DND-41 (cell line): ENCODE measurements at regions not wholly inside any gene's neighbourhood (a gene's known extent, or its start where the extent isn't known, plus 50 kb on each side); places are given as distances from the start of the nearest gene placed in this dataset.
"Not testable (repeated sequence)": the region's sequence is repeated elsewhere in the genome, so short reads cannot be mapped to it uniquely, and the experiment has no call there.

Source experiments
- CTCF ChIP-seq: IDR thresholded peaks from 2 replicates; pipeline ENCODE4 v1.5.1; 2012; ENCODE audit warnings: borderline replicate concordance, low read length, moderate library complexity, mild to moderate bottlenecking; ENCODE audit not compliant: poor library complexity, severe bottlenecking; ENCODE audit errors: extremely low read depth
- EZH2 ChIP-seq: IDR thresholded peaks from 3 replicates; pipeline ENCODE4 v1.6.1; 2012; ENCODE audit warnings: borderline replicate concordance, low read depth, mild to moderate bottlenecking, moderate library complexity, low read length, inconsistent platforms; ENCODE audit not compliant: severe bottlenecking

DNA sequence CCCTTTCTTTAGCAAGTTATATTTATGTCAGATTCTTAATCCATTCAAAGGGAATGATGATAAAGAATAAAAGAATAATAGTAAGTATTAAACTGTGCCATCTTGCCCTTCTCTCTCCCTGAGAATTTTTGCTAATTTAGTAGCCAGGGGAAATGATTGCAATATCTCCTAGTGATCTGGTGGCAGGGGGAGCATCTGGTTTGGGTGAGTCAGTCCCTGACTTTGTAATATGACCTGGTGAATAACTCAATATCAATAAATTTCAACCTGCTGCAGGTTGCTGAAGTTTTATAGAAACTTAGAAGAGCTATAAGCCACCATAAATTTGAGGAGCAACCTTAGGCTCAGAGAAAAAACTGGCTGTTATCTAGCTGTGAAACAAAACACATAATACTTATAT lies 149.4 kb downstream of the SYT15 start:
- TF ChIP-seq CTCF, EZH2: not testable (repeated sequence)
